Neural progenitor cell (in vitro differentiated cells): ENCODE measurements at regions not wholly inside any gene's neighbourhood (a gene's known extent, or its start where the extent isn't known, plus 50 kb on each side); places are given as distances from the start of the nearest gene placed in this dataset.

ENCODE experiments used
- CTCF ChIP-seq: fragments of 200-600 bp; sonication (generic); IDR thresholded peaks from 2 replicates; pipeline ENCODE4 v1.5.1; 2017; ENCODE audit warnings: antibody characterized with exemption, mild to moderate bottlenecking
- EZH2 ChIP-seq: fragments of 200-600 bp; sonication (generic); IDR thresholded peaks from 2 replicates; pipeline ENCODE4 v1.6.1; 2017; ENCODE audit warnings: antibody characterized with exemption, mild to moderate bottlenecking, moderate library complexity
- EZH2phosphoT487 ChIP-seq: fragments of 200-600 bp; sonication (generic); IDR thresholded peaks from 2 replicates; pipeline ENCODE4 v1.6.1; 2017; ENCODE audit warnings: antibody characterized with exemption

- TF ChIP-seq CTCF, result no peak
- no peak for TF ChIP-seq EZH2
- TF ChIP-seq EZH2phosphoT487, result no peak
Measured at GRCh38 chr5:158288272-158288657, 429.3 kb upstream of the CLINT1 start.
